GM12873 (cell line): ENCODE measurements at regions not wholly inside any gene's neighbourhood (a gene's known extent, or its start where the extent isn't known, plus 50 kb on each side); places are given as distances from the start of the nearest gene placed in this dataset.

Experiments used
- TF ChIP-seq, protein P1 (sequence below): IDR thresholded peaks from 2 replicates; pipeline ENCODE4 v1.5.1; 2012; ENCODE audit warnings: low read depth, mild to moderate bottlenecking, moderate library complexity, low read length, control low read depth; ENCODE audit not compliant: insufficient read depth; ENCODE audit errors: missing control alignments

- TF ChIP-seq, protein P1, sequence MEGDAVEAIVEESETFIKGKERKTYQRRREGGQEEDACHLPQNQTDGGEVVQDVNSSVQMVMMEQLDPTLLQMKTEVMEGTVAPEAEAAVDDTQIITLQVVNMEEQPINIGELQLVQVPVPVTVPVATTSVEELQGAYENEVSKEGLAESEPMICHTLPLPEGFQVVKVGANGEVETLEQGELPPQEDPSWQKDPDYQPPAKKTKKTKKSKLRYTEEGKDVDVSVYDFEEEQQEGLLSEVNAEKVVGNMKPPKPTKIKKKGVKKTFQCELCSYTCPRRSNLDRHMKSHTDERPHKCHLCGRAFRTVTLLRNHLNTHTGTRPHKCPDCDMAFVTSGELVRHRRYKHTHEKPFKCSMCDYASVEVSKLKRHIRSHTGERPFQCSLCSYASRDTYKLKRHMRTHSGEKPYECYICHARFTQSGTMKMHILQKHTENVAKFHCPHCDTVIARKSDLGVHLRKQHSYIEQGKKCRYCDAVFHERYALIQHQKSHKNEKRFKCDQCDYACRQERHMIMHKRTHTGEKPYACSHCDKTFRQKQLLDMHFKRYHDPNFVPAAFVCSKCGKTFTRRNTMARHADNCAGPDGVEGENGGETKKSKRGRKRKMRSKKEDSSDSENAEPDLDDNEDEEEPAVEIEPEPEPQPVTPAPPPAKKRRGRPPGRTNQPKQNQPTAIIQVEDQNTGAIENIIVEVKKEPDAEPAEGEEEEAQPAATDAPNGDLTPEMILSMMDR, result no peak
These were observed 83.9 kb upstream of the SLC39A10 start for GRCh38 chr2:195572895-195573683.

GRCh38 chr2:195570329-195570728 is 86.7 kb upstream of the SLC39A10 start:
- TF ChIP-seq, protein P1, result no peak

- TF ChIP-seq, protein P1, result no peak
These were observed 87.8 kb upstream of the SLC39A10 start for GRCh38 chr2:195569255-195569654.

GRCh38 chr2:195563857-195564512 is 93.0 kb upstream of the SLC39A10 start:
- TF ChIP-seq, protein P1, result no peak

DNA sequence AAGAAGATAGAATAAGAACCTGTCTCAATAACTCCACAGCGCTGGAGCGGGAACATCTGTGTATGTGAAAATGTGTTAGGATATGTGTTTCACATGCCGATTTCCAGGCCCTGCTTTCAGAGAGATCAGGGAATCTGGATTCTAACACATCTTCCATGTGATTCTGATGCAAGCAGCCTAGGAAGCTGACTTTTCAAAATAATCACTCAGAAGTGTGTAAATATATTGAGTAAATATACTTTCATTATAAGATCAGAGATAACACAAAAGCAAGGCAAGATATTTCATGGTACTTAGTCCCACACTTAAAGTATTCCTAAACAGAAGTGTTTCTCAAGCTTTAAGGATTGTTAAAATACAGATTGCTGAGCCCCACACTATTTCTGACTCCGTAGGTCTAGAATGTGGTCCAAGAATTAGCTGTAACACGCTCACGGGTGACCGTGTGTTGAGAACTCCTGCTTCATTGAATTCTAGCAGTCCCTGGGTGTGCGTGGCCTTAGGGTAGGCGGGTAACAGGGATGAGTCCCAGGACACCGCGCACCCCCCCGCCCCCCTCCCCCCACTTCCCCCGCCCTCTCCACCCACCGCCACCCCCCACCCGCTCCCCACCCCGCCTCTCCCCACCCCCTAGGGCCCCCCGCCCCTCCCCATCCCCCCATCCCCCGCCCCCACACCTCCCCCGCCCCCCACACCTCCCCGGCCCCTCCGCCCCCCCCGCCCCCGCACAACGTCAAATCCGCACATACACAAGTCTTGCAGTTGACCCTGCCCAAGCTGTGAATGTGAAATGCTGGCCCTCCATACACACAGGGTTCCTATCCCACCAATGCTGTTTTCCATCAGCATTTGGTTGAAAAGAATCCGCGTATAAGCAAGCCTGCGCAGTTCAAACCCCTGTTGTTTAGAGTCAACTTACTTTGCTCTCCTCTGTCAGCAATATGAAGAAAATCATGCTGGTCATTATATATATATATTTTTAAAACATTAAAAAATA is 94.2 kb upstream of the SLC39A10 start:
- TF ChIP-seq, protein P1, result no peak

- TF ChIP-seq, protein P1, result no peak
These were observed 95.7 kb upstream of the SLC39A10 start for GRCh38 chr2:195561116-195561921.
